ENCODE measurements at regions not wholly inside any gene's neighbourhood (a gene's known extent, or its start where the extent isn't known, plus 50 kb on each side); places are given as distances from the start of the nearest gene placed in this dataset.
"Not testable (repeated sequence)": the region's sequence is repeated elsewhere in the genome, so short reads cannot be mapped to it uniquely, and the experiment has no call there.

DNA sequence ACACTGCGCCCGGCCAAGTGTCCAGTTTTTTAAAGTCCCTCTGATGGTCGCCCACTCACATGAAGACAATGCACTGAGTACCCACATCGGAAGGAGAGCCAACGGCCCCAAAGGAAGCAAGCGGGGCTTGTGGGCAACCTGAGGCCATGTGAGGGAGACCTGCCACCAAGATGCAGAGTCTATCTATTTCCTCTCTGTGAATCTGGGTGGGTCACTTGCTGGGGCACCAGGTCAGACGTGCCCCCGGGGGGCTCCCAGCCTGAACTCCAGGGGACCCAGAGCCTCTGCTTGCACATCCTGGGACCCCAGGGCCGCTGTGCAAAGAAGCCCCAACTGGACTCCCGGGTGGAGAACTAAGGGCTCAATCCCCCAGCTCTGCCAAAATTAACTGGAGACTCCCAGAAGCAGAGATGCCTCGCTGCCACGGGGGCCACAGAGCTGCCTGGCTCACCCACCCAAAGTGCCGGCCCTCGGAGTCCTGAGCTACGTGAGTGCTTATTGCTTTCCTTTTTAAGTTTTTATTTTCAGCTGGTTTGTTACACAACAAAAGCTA, 106.4 kb downstream of the BRD1 start:
- DNase-seq = no peak

DNA sequence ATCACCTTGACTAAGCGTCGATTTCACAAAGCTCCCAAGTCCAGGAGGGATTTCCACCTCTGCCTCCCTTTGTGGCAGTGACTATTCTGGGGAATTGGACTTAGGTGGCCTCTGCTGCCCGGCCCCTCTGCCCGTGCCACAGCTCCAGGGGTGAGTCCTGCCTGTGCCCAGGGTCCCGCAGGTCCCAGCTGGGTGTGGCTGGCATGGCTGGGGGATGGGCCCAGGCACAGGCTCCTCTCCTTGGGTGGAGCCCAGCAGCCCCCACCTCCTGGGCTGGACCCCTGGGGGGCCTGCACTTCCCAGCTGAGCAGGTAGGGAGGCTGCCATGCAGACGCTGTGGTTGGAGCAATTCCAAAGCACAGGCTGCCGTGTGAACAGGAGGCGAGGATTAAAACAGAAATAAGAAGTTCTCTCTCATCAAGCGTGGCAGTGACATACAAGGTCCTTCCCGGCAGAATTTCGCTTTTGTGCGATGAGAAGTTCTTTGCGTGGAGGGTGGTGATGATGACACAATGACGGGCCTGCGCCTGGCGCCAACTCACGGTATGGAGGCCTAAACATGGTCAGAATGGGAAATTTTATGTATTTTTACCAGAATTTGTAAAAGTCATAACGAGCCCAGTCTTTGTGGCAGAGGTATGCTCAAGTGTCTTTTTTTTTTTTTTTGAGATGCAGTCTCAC, 107.3 kb downstream of the BRD1 start:
- no peak for DNase-seq

DNA sequence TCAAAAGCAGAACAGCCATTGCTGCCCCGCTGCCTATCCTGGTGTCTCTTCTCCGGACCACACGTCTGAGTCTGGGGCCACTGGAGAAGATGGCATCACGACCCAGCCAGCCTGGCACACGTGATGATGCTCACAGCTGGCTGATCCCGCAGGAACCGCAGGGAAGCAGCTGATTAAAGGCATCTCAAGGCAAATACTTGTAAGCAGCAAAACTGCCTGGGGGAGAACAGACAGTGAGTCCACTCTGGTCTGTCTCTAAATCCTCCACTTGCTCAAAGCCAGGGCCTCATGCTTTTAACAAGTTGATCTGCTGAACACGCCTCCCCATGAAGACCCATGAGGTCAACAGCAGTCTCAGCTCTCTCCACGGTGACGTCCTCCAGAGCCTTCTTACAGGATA, 108.6 kb downstream of the BRD1 start:
- no peak for DNase-seq

DNA sequence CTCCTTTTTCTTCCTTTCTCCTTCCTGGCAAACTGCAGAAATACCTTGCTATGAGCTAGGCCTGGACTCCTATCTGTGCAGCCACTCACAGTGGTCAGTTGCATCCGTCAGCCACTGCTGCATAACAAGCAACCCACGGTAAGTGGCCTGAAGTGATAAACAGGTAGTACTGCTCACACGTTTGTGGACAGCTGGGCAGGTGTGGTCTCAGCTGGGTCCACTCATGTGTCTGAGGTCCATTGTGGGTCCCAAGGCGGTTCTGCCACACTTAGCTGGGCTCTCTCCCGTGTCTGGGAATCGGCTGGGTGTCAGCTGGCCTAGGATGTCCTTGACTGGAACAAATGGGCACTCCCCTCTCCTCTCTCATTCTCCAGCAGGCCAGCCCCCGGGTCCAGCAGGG, 109.3 kb downstream of the BRD1 start:
- no peak for DNase-seq

GRCh38 chr22:49717322-49717919, 110.3 kb downstream of the BRD1 start:
- DNase-seq = peak; percentile 34

GRCh38 chr22:49716441-49716840, 111.2 kb downstream of the BRD1 start:
- no peak for DNase-seq

- DNase-seq = no peak
Measured at GRCh38 chr22:49715450-49715849, 112.2 kb downstream of the BRD1 start.

DNA sequence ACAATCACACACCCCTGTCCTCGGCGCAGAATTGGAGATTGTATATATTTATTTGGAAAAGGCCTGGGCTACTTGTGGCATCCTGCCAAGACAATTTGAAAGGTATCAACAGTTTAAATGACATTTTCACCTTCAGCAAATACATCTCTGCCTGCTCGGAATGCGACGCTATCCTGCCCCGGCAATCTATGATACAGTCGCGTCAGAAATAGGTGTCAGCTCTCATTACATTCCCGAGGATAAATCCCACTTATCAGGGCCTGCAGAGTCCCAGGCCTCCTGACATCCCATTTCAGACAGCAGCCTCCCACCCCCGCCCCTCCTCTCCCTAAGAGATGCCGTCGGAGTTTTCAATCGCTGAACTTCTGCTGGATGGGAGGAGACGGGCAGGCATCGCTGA, 114.7 kb downstream of the BRD1 start:
- DNase-seq = no peak

DNA sequence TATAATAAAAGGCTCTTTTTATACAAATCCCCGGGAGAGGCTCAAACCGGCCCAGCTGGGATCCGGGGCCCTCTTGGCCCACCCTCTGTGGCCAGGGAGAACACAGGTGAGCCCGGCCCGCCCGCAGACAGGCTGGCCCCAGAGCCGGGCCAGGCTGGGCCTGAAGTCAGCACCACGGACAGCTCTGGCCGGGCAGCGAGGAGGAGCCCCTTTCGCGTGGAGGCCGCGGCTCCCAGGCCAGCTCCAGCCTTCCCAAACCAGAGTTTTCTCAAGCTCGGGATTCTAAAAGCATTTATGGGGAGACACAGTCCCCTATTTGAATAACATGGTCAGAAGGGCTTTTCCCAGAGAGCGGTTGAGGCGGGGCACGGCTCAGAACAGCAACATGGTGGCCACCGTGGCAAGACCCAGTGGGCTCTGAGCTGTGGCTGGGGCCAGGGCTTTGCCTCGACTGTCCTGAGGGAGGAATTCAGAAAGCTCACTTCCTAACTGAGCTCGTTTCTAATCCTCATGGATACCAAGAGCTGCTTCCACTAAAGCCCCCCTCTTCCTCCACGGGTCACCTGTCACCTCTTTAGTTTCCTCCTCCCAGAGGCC, 115.4 kb downstream of the BRD1 start:
- no peak for DNase-seq

DNA sequence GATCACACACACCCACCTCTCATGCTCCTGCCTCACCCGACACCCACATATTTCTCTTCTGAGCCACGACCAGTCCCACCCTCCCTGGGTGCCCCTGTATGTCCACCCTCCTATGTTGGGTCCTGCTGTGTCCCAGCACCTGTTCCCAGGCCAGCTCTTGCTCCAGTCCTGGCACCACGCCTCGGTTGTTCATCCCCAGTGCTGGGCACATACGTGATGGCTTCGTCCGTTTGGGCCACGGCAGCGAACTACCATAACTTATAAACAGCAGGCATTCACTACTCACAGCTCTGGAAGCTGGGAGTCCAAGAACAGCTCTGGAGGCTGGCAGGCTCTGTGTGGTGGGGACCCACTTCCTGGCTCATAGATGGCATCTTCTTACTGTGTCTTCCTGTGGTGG, 116.9 kb downstream of the BRD1 start:
- no peak for DNase-seq

GRCh38 chr22:49709464-49709863, 118.2 kb downstream of the BRD1 start:
- no peak for DNase-seq

- no peak for DNase-seq
Measured at GRCh38 chr22:49705972-49706352, 121.7 kb downstream of the BRD1 start.

GRCh38 chr22:49705216-49705971, 122.3 kb downstream of the BRD1 start:
- no peak for DNase-seq

GRCh38 chr22:49704345-49705215, 123.1 kb downstream of the BRD1 start:
- DNase-seq = no peak

DNA sequence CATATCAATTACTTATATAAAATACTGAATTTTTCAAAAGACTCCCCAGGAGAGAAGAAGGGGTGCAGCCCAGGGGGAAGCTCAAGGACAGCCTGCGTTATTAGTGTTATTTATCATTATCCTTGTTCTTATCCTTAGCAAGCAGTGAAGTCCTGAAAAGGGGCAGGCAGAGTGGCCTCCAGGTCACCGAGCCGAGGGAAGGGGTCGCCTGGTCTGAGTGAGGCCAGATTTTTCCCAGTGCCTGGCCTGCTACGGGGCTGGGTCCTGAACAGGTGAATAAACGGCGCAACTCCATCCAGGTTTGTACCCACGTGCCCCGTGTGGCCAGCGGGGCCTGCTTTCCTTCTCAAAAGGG, 123.7 kb downstream of the BRD1 start:
- DNase-seq = no peak

GRCh38 chr22:49703505-49703904, 124.2 kb downstream of the BRD1 start:
- DNase-seq = no peak

DNA sequence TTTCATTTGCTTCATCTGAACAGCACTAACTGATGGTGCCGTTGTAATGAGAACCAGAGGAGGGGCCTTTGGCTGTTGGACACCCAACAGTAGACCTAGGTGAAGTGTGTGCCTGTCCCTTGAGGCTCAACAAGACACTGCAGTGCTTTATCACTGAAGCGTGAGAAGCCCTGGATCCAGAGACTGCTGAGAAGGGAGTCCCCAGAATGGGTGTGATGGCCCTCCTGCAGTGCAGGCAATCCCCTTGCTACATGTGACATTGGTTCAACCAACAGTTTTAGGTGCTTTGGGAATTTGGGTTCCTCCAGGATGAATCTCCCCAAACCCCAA, 125.6 kb downstream of the BRD1 start:
- DNase-seq = no peak

DNA sequence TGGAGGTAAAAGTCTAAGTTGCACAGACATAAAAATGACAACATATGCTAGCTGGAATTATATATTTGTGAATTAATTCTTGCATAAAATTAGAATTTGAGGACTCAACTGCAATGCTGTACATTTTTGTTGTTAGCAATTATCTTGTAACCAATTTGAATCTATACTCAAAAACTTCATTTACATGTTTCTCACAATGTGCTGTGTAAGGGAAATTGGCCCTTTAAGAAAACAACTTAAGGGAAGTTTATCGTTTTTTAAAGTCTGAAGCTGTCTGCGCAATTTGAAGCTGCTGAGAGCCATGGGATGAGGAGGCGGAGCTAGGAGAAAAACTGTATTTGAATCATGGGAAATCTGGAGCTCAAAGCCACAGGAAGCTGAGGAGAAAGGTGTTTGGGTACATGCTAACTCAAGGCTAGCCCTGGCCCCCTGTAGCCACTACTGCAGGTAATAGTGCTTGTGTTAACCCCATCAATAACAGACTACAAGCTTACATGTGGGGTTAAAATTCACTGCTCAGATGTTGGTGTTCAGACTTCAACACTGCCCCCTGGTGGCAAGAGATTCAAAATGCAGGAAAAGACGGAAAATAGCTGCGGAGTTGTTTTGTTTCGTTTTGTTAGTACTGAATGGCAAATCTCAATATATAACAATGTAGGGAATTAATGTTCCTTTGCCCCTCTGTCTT, 126.1 kb downstream of the BRD1 start:
- DNase-seq = no peak

- no peak for DNase-seq
Measured at GRCh38 chr22:49699928-49700498, 127.7 kb downstream of the BRD1 start.

DNA sequence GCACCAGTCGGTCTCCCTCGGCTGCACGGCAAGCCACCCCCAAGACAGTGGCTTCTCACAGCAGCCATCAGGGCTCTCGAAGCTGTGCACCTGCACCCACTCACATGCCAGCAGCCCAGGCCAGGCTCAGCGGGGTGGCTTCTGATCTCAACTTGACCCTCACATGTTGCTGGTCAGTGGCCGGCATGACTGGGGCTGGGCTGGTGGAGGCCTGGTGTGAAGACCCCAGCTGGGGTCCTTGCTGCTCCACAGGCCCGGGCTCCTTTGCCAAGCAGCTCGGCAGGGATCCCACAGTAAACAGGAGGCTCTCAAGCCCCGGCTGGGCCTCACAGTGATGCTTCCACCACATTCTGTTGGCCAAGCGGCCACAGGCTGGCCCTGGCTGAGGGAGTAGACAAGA, 128.2 kb downstream of the BRD1 start:
- no peak for DNase-seq

DNA sequence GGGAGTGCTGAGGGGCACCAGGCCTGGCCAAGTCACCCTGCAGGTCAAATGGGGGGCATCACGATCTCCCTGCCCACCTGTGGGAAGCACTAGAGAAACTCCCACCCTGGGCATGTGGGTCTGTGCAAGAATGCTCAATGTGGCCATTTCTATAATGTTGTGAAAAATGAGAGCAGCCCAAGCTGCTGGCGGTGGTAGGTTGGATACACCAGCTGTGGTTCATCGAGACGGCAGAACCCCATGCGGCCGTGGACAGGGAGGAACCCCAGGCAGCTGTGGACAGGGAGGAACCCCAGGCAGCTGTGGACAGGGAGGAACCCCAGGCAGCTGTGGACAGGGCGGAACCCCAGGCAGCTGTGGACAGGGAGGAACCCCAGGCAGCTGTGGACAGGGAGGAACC, 129.1 kb downstream of the BRD1 start:
- DNase-seq = not testable (repeated sequence)

DNA sequence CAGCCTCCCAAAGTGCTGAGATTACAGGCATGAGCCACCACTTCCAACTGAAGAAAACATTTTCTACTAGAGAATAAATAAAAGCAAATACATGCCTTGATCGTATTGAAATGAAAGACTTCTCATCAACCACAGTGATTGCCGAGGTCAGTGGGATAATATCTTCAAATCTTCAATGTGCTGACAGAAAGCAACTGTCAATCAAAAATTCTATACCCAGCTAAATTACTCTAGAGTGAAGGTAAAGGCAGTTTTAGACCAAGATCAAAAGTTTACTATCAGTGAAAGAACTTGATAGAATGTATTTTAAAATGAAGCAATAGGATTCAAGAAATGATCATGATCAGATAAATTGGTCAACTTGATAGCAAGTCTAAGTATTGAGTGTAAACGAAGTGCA, 130.6 kb downstream of the BRD1 start:
- no peak for DNase-seq

All from NCI-H1048 (cell line).